ENCODE measurements at regions not wholly inside any gene's neighbourhood (a gene's known extent, or its start where the extent isn't known, plus 50 kb on each side); places are given as distances from the start of the nearest gene placed in this dataset.
A peak's percentile ranks its signal among the peaks of the same experiment; 100 is the strongest.

DNA sequence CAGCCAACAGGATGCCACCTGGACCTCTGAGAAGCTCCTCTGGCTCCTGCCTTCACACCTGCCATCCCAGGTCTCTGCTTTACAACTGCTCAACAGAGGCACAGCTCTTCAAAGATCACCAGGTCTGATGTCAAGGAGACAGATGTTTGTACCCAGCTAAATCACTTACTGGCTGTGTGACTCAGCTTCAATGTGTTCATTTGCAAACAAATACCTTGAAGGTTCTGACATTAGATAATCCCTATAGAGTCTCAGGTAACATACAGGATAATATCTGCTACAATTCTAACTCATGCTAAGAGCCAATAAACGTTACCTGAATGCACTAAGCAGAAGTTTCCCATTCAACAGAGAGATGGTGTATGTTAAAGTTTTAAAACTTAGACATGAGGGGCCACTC lies 163.4 kb upstream of the IGF1R start:
- Histone ChIP-seq H3K79me2 (ENCODE audit: low read depth) (no peaks in the 10 kb centered on the region), H2AFZ (no peak overlapping the region), H3K36me3 (ENCODE audit: low read depth) (no peaks in the 10 kb centered on the region), H3K4me1 (replicated peaks; ENCODE audit: insufficient read depth) (no peaks in the 10 kb centered on the region), H3K27ac (no peak overlapping the region), H3K9me2 (ENCODE audit: insufficient read depth) (no peaks in the 10 kb centered on the region), H4K20me1 (ENCODE audit: insufficient read depth) (no peaks in the 10 kb centered on the region), H3F3A (ENCODE audit: insufficient read depth, low read depth) (no peaks in the 10 kb centered on the region), H3K27me3 (ENCODE audit: insufficient read depth, low read depth) (peaks cover 13% of the 10 kb centered on the region), H3K4me2 (no peak overlapping the region), H3K9me3 (ENCODE audit: insufficient read depth, low read depth) (no peaks in the 10 kb centered on the region; the same call in 1 of the 2 replicates), H3K4me3 (no peak overlapping the region)
- CTCF ChIA-PET = no interaction called here
- no peak for TF ChIP-seq CTCF (conservative IDR thresholded peaks at IDR 0.05)
- TF ChIP-seq EZH2 (IDR thresholded peaks at IDR 0.05; ENCODE audit: low read depth) = no peak
- no TSS peak for BruUV-seq (replicated peaks)
- intact Hi-C loops (cut with micrococcal nuclease; ENCODE audit: unreplicated experiment) = no loop called here
- peak in 1 of 2 experiments; percentile 35 for DNase-seq
- POLR2A ChIA-PET (ENCODE audit: unreplicated experiment) = no interaction called here

GRCh38 chr15:98485451-98485850 lies 162.9 kb upstream of the IGF1R start:
- no peaks in the 10 kb centered on the region for H4K20me1 ChIP-seq (ENCODE audit: insufficient read depth)
- no peaks in the 10 kb centered on the region for H3F3A ChIP-seq (ENCODE audit: insufficient read depth, low read depth)
- H3K4me3 ChIP-seq = no peak overlapping the region
- no peak overlapping the region for H3K27ac ChIP-seq
- POLR2A ChIA-PET (ENCODE audit: unreplicated experiment) = no interaction called here
- no peaks in the 10 kb centered on the region for H3K79me2 ChIP-seq (ENCODE audit: low read depth)
- no peaks in the 10 kb centered on the region for H3K4me1 ChIP-seq (replicated peaks; ENCODE audit: insufficient read depth)
- H3K9me2 ChIP-seq (ENCODE audit: insufficient read depth) = no peaks in the 10 kb centered on the region
- no peaks in the 10 kb centered on the region; the same call in 1 of the 2 replicates for H3K9me3 ChIP-seq (ENCODE audit: insufficient read depth, low read depth)
- CTCF ChIA-PET = interaction anchor here (0.6 kb wide), 1 partner anchor 212 kb away, joined by 3 read pairs; no protein-coding TSS in a partner anchor
- DNase-seq = no peak
- H2AFZ ChIP-seq = no peak overlapping the region
- TF ChIP-seq CTCF (conservative IDR thresholded peaks at IDR 0.05) (no peak), EZH2 (IDR thresholded peaks at IDR 0.05; ENCODE audit: low read depth) (no peak)
- no TSS peak for BruUV-seq (replicated peaks)
- H3K27me3 ChIP-seq (ENCODE audit: insufficient read depth, low read depth) = peaks cover 11% of the 10 kb centered on the region
- intact Hi-C loops (cut with micrococcal nuclease; ENCODE audit: unreplicated experiment) = no loop called here
- no peak overlapping the region for H3K4me2 ChIP-seq
- H3K36me3 ChIP-seq (ENCODE audit: low read depth) = no peaks in the 10 kb centered on the region

GRCh38 chr15:98493966-98494511 lies 154.3 kb upstream of the IGF1R start:
- peak in 1 of 2 experiments; percentile 25 for DNase-seq
- no peaks in the 10 kb centered on the region for H3K79me2 ChIP-seq (ENCODE audit: low read depth)
- no peaks in the 10 kb centered on the region for H3F3A ChIP-seq (ENCODE audit: insufficient read depth, low read depth)
- TF ChIP-seq CTCF (conservative IDR thresholded peaks at IDR 0.05) = no peak
- no peak for TF ChIP-seq EZH2 (IDR thresholded peaks at IDR 0.05; ENCODE audit: low read depth)
- no TSS peak for BruUV-seq (replicated peaks)
- H3K9me3 ChIP-seq (ENCODE audit: insufficient read depth, low read depth) = no peaks in the 10 kb centered on the region; the same call in 1 of the 2 replicates
- CTCF ChIA-PET = no interaction called here
- no peaks in the 10 kb centered on the region; the same call in 1 of the 2 replicates for H3K9me2 ChIP-seq (ENCODE audit: insufficient read depth)
- no peak overlapping the region for H3K4me3 ChIP-seq
- intact Hi-C loops (cut with micrococcal nuclease; ENCODE audit: unreplicated experiment) = no loop called here
- no peaks in the 10 kb centered on the region for H3K4me1 ChIP-seq (replicated peaks; ENCODE audit: insufficient read depth)
- POLR2A ChIA-PET (ENCODE audit: unreplicated experiment) = no interaction called here
- H3K27ac ChIP-seq = no peak overlapping the region
- no peaks in the 10 kb centered on the region for H3K36me3 ChIP-seq (ENCODE audit: low read depth)
- no peak overlapping the region for H3K4me2 ChIP-seq
- H3K27me3 ChIP-seq (ENCODE audit: insufficient read depth, low read depth) = peaks cover 7% of the 10 kb centered on the region; the same call in 1 of the 2 replicates
- no peak overlapping the region for H2AFZ ChIP-seq
- H4K20me1 ChIP-seq (ENCODE audit: insufficient read depth) = no peaks in the 10 kb centered on the region
